ENCODE measurements at regions not wholly inside any gene's neighbourhood (a gene's known extent, or its start where the extent isn't known, plus 50 kb on each side); places are given as distances from the start of the nearest gene placed in this dataset.

DNA sequence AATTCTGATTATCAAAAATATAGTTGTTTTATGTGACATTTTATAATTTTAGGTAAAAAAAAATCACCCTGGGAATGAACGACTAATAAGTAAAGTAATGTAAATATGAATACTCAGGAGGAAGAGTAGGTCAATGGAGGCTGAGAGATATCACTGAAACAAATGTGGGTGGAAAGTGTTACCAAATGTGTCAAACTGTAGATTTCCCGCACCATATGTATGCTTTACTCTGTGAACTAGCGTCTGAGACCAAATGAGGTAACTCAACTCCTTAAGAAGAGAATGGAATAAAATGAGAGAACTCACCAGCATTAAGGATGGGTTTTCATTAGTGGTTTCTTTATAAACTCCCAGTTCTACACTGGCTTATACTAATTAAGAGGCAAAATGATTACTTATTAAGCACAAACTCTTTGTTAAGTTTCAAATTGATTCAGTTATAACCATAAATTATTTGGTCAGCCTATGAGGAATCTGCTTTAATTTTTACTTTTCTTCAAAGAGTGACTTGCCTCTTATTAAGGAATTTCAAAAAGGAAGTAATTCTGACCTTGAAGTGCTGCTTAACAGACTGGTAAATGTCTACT, 784.7 kb upstream of the GJE1 start:
- no peak overlapping the region for H3K4me2 ChIP-seq (ENCODE audit: insufficient read depth, low read length)
- H3K4me3 ChIP-seq, result no peak overlapping the region
- H3K9ac ChIP-seq (ENCODE audit: insufficient read depth in 1 of 2, low read depth in 2 of 2, low read length in 2 of 2), result no peak overlapping the region
- intact Hi-C loops (cut with micrococcal nuclease), result no loop called here
- no peaks in the 10 kb centered on the region for H4K20me1 ChIP-seq (replicated peaks; ENCODE audit: control insufficient read depth, insufficient read depth, low read length)
- H2AFZ ChIP-seq (ENCODE audit: low read depth, low read length), result no peak overlapping the region
- WGBS (ENCODE audit: insufficient coverage, low coverage, missing lambda C conversion rate), result 0% methylated on average over 3 of the region's 3 CpGs
- CTCF ChIA-PET (ENCODE audit: low intra/inter-chr PET ratio), result no interaction called here
- no peaks in the 10 kb centered on the region for H3K27me3 ChIP-seq (ENCODE audit: control insufficient read depth in 2 of 2, insufficient read depth in 2 of 2, low read length in 2 of 2)
- TF ChIP-seq ZNF408 (CRISPR knock-in tag; IDR thresholded peaks at IDR 0.05; ENCODE audit: low read depth) (no peak), ZNF518B (CRISPR knock-in tag; IDR thresholded peaks at IDR 0.05) (no peak), ZNF165 (CRISPR knock-in tag; IDR thresholded peaks at IDR 0.05; ENCODE audit: borderline replicate concordance) (no peak), CAMTA2 (CRISPR knock-in tag; conservative IDR thresholded peaks at IDR 0.05) (no peak)
- H3K79me2 ChIP-seq (ENCODE audit: control insufficient read depth, insufficient read depth, low read length), result no peaks in the 10 kb centered on the region
- POLR2A ChIA-PET, result no interaction called here
- FAIRE-seq (no peak), ATAC-seq (no peak), DNase-seq (ENCODE audit: extremely low read depth in 1 of 4, low spot score in 3 of 4) (no peak)
- no peaks in the 10 kb centered on the region for H3K4me1 ChIP-seq (replicated peaks in 1 of 2; ENCODE audit: control insufficient read depth in 2 of 2, insufficient read depth in 2 of 2, low read length in 2 of 2)
- H3K36me3 ChIP-seq (ENCODE audit: control insufficient read depth, insufficient read depth, low read length), result no peaks in the 10 kb centered on the region
- BruUV-seq (replicated peaks), result no TSS peak
- in situ Hi-C loops (cut with MboI), result no loop called here
- no peaks in the 10 kb centered on the region for H3K9me3 ChIP-seq (replicated peaks; ENCODE audit: control insufficient read depth, insufficient read depth, low read depth, low read length)
- H3K9me1 ChIP-seq (ENCODE audit: control insufficient read depth, insufficient read depth, low read length), result no peaks in the 10 kb centered on the region
- H3K27ac ChIP-seq (ENCODE audit: extremely low read depth, low read depth, low read length), result no peak overlapping the region

All from K562 (cell line).